Stomach (tissue), 4 donors: ENCODE measurements at regions not wholly inside any gene's neighbourhood (a gene's known extent, or its start where the extent isn't known, plus 50 kb on each side); places are given as distances from the start of the nearest gene placed in this dataset.

Experiments used
- EP300 ChIP-seq: sonication (generic); formaldehyde crosslinking; IDR thresholded peaks from one replicate; pipeline ENCODE4 v1.6.1; 2017; ENCODE audit warnings: antibody characterized with exemption
- POLR2AphosphoS5 ChIP-seq, 3 donors: sonication (generic); formaldehyde crosslinking; IDR thresholded peaks; one replicate each; pipeline ENCODE4 v1.6.1; 2016; ENCODE audit warnings: antibody characterized with exemption in 3 of 3
- TF ChIP-seq, protein P1 (sequence below), 7 experiments: fragments of 450-650 bp in 4 of 7; fragments of 200-600 bp in 3 of 7; sonication (generic) in 3 of 7; IDR thresholded peaks; one replicate each; pipeline ENCODE4 v1.5.1; 2016 to 2019; ENCODE audit warnings: antibody characterized with exemption in 7 of 7, control low read depth in 2 of 7, mild to moderate bottlenecking in 1 of 7

DNA sequence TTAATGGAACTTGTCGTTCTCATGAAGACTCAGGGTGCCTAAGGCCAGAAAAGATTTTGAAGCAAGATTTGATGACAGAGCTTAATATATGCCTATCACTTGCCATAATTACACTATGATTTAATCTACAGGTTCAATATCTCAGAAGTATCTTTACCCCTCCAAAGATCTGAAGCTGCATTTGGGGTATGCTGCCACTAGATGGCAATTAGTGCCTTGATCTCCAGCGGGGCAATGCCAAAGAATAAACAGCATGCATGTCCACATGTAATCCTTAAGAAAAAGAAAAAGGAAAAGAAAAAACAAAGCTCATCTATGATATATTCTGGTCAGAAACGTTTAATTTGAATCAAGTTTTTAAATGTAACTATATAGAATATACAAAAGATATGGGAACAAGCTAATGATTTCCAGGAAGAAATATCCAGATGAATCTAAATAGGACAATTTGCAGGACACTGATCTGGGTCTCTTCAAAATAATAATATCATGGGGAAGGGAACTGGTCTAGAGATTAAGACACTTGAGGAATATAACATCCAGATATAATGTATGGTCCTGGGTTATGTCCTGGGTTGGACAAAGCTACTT, 55.0 kb upstream of the SOX14 start:
- TF ChIP-seq, protein P1, sequence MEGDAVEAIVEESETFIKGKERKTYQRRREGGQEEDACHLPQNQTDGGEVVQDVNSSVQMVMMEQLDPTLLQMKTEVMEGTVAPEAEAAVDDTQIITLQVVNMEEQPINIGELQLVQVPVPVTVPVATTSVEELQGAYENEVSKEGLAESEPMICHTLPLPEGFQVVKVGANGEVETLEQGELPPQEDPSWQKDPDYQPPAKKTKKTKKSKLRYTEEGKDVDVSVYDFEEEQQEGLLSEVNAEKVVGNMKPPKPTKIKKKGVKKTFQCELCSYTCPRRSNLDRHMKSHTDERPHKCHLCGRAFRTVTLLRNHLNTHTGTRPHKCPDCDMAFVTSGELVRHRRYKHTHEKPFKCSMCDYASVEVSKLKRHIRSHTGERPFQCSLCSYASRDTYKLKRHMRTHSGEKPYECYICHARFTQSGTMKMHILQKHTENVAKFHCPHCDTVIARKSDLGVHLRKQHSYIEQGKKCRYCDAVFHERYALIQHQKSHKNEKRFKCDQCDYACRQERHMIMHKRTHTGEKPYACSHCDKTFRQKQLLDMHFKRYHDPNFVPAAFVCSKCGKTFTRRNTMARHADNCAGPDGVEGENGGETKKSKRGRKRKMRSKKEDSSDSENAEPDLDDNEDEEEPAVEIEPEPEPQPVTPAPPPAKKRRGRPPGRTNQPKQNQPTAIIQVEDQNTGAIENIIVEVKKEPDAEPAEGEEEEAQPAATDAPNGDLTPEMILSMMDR (IDR thresholded peaks at IDR 0.05): peak in 3 of 7 experiments; percentile 18 to 31 (median 30)
- TF ChIP-seq POLR2AphosphoS5 (IDR thresholded peaks at IDR 0.05) (no peak), EP300 (no peak)
